ENCODE measurements at regions not wholly inside any gene's neighbourhood (a gene's known extent, or its start where the extent isn't known, plus 50 kb on each side); places are given as distances from the start of the nearest gene placed in this dataset.

- TF ChIP-seq EP300 (IDR thresholded peaks at IDR 0.05; ENCODE audit: low read depth), result no peak
- TF ChIP-seq POLR2AphosphoS5 (IDR thresholded peaks at IDR 0.05), result no peak
These were observed 140.1 kb upstream of the UBE2E2 start for GRCh38 chr3:23062982-23063381.
